ENCODE measurements at regions not wholly inside any gene's neighbourhood (a gene's known extent, or its start where the extent isn't known, plus 50 kb on each side); places are given as distances from the start of the nearest gene placed in this dataset.

DNA sequence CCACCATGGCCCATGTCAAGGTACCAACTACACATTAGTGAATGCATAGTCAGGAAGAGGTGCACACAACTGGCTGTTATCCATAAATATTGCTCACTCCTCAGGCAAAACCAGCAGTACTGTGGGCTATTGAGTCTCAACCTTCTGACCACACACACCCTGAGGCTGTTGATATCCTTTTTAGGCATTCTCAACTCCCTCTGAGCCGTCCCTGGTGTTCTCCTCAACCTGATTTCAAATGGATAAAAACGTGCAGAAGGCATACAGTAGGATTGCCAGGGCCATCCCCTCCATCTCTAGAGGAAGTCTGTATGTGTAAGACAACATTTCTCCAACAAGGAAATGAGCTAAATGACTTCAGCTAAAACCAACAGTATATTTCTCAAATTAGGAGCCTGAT lies 98.7 kb upstream of the KLHL13 start:
- H2AFZ ChIP-seq (replicated peaks; ENCODE audit: low read length, poor library complexity), result no peak overlapping the region
- dilution Hi-C loops (cut with HindIII; ENCODE audit: low sequenced_read_pairs, unreplicated experiment), result no loop called here
- CTCF ChIA-PET, result interaction anchor here (0.8 kb wide), 1 partner anchor 12 kb away, joined by 8 read pairs; no protein-coding TSS in a partner anchor
- no peak overlapping the region for H2BK15ac ChIP-seq (ENCODE audit: low read depth, low read length)
- H3K23ac ChIP-seq (ENCODE audit: low read depth, low read length), result no peak overlapping the region
- no CpG with 5 or more reads among the region's 2 CpGs for WGBS, 2 experiments (ENCODE audit: extremely low coverage in 2 of 2, insufficient read length in 1 of 2)
- no peak overlapping the region for H2AK9ac ChIP-seq (replicated peaks; ENCODE audit: low read depth, low read length, poor library complexity)
- H4K8ac ChIP-seq (ENCODE audit: low read depth in 2 of 2, low read length in 2 of 2), result no peak overlapping the region
- POLR2A ChIA-PET (ENCODE audit: unreplicated experiment), result no interaction called here
- H3K14ac ChIP-seq (replicated peaks; ENCODE audit: low read depth, low read length), result no peak overlapping the region
- no peaks in the 10 kb centered on the region for H3K79me1 ChIP-seq (ENCODE audit: low read depth in 1 of 2, low read length in 2 of 2)
- in situ Hi-C loops (cut with MboI; ENCODE audit: low sequenced_read_pairs), result no loop called here
- TF ChIP-seq RCOR1 (IDR thresholded peaks at IDR 0.05; ENCODE audit: insufficient replicate concordance, low read length) (no peak), NFE2L2 (IDR thresholded peaks at IDR 0.05; ENCODE audit: low read depth, low read length) (no peak), POLR2A (IDR thresholded peaks at IDR 0.05; ENCODE audit: low read depth, low read length) (no peak), FOS (IDR thresholded peaks at IDR 0.05; ENCODE audit: low read depth, low read length) (no peak), BHLHE40 (IDR thresholded peaks at IDR 0.05; ENCODE audit: low read depth, low read length) (no peak), RAD21 (IDR thresholded peaks at IDR 0.05; ENCODE audit: low read length) (no peak), CHD1 (IDR thresholded peaks at IDR 0.05; ENCODE audit: low read depth, low read length) (no peak), MXI1 (IDR thresholded peaks at IDR 0.05; ENCODE audit: borderline replicate concordance, low read depth, low read length) (no peak), CEBPB (IDR thresholded peaks at IDR 0.05; ENCODE audit: low read depth, low read length) (no peak), SMC3 (IDR thresholded peaks at IDR 0.05; ENCODE audit: low read depth, low read length) (no peak)
- TF ChIP-seq, protein P1, sequence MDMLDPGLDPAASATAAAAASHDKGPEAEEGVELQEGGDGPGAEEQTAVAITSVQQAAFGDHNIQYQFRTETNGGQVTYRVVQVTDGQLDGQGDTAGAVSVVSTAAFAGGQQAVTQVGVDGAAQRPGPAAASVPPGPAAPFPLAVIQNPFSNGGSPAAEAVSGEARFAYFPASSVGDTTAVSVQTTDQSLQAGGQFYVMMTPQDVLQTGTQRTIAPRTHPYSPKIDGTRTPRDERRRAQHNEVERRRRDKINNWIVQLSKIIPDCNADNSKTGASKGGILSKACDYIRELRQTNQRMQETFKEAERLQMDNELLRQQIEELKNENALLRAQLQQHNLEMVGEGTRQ (IDR thresholded peaks at IDR 0.05; ENCODE audit: low read depth, low read length), result no peak
- TF ChIP-seq, protein P2, sequence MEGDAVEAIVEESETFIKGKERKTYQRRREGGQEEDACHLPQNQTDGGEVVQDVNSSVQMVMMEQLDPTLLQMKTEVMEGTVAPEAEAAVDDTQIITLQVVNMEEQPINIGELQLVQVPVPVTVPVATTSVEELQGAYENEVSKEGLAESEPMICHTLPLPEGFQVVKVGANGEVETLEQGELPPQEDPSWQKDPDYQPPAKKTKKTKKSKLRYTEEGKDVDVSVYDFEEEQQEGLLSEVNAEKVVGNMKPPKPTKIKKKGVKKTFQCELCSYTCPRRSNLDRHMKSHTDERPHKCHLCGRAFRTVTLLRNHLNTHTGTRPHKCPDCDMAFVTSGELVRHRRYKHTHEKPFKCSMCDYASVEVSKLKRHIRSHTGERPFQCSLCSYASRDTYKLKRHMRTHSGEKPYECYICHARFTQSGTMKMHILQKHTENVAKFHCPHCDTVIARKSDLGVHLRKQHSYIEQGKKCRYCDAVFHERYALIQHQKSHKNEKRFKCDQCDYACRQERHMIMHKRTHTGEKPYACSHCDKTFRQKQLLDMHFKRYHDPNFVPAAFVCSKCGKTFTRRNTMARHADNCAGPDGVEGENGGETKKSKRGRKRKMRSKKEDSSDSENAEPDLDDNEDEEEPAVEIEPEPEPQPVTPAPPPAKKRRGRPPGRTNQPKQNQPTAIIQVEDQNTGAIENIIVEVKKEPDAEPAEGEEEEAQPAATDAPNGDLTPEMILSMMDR (conservative IDR thresholded peaks at IDR 0.05; ENCODE audit: low read depth, low read length), result no peak
- H3K56ac ChIP-seq (ENCODE audit: extremely low read depth, insufficient read depth, low read length), result no peak overlapping the region
- no peaks in the 10 kb centered on the region for H4K20me1 ChIP-seq (ENCODE audit: insufficient read depth, low read length)
- H4K91ac ChIP-seq (ENCODE audit: insufficient read depth, low read depth, low read length), result no peak overlapping the region
- H3K18ac ChIP-seq (ENCODE audit: low read depth, low read length), result no peak overlapping the region
- BruUV-seq (replicated peaks), result no TSS peak
- H2BK120ac ChIP-seq (ENCODE audit: low read depth, low read length), result no peak overlapping the region
- no peaks in the 10 kb centered on the region; the same call in none of the 2 replicates for H3K27me3 ChIP-seq (ENCODE audit: control insufficient read depth, insufficient read depth, low read length)
- no peak overlapping the region for H2BK5ac ChIP-seq (ENCODE audit: low read depth, low read length, poor library complexity, severe bottlenecking)
- H3K4ac ChIP-seq (ENCODE audit: low read depth, low read length), result no peak overlapping the region
- H3K9me1 ChIP-seq (ENCODE audit: insufficient read depth, low read length), result no peaks in the 10 kb centered on the region
- intact Hi-C loops (cut with micrococcal nuclease), result no loop called here
- no peaks in the 10 kb centered on the region for H3K4me1 ChIP-seq (ENCODE audit: control insufficient read depth, insufficient read depth, low read length)
- no peak overlapping the region for H3K4me3 ChIP-seq (ENCODE audit: insufficient read depth, low read depth, low read length)
- no peaks in the 10 kb centered on the region for H3K9me3 ChIP-seq (ENCODE audit: control insufficient read depth, insufficient read depth, low read length)
- no peak overlapping the region for H4K5ac ChIP-seq (ENCODE audit: low read depth, low read length)
- DNase-seq (no peak), ATAC-seq (ENCODE audit: low read depth) (no peak)
- H3K27ac ChIP-seq (ENCODE audit: insufficient read depth, low read length), result no peak overlapping the region
- H2BK20ac ChIP-seq (ENCODE audit: low read depth, low read length), result no peak overlapping the region
- no peak overlapping the region for H3K4me2 ChIP-seq (ENCODE audit: low read depth, low read length)
- H2AK5ac ChIP-seq (ENCODE audit: low read depth, low read length), result no peak overlapping the region
- H3K9ac ChIP-seq (ENCODE audit: low read depth, low read length), result no peak overlapping the region
- H3K36me3 ChIP-seq (ENCODE audit: control insufficient read depth, insufficient read depth, low read length), result no peaks in the 10 kb centered on the region

All from IMR-90 (cell line).